Inflammatory macrophage (primary cell): ENCODE measurements at regions not wholly inside any gene's neighbourhood (a gene's known extent, or its start where the extent isn't known, plus 50 kb on each side); places are given as distances from the start of the nearest gene placed in this dataset.
"Not testable (repeated sequence)": the region's sequence is repeated elsewhere in the genome, so short reads cannot be mapped to it uniquely, and the experiment has no call there.

Source experiments
- DNase-seq, 2 donors: peaks; one replicate each; pipeline ENCODE4 v3.0.0-alpha.2; 2020 to 2022

DNA sequence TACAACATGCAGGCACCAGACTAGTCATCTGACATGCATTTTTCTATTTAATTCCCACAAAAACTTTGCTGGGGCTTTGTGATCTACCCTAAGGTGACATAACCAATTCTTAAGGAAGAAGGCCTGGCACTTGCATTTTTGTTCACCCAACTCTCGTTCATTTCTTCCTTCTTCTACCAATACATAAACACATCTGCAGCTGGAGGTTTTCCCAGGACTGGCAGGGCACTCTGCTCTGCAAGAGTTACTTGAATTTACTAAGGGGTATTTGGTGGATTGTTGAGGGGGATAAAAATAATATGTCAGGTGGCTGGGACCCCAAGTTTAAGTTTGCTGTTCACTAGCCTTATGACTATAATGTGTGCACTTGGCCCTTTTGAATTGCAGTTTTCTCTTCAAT, 111.4 kb upstream of the TRIB2 start:
- DNase-seq, result no peak

- no peak for DNase-seq
These were observed 110.8 kb upstream of the TRIB2 start for GRCh38 chr2:12605936-12606335.

DNA sequence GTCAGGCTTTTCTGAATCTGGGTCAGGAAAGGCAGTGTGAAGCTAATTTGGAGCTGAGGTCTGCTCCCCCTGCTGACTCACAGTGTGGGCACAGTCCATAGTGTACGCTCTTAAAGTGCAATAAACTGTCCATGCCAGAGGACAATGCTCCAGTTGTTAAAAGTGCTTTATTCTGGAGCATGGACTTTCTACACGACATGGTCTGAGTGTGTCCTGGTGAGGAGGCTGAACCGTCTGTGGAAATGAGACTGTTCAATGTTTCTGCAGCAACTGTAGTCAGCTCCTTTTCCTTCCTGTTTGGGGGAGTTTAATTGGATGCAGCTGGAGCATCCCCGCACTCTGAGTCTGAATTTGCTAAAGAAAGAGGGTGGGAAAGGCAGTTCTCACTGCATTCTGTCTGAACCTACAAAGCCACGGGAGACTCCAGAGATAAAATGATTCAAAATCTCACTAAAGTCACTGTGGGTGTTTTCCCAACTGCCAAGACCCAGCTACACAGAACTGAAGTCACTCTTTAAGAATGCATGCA, 110.2 kb upstream of the TRIB2 start:
- no peak for DNase-seq

GRCh38 chr2:12607971-12608370, 108.8 kb upstream of the TRIB2 start:
- no peak for DNase-seq

DNA sequence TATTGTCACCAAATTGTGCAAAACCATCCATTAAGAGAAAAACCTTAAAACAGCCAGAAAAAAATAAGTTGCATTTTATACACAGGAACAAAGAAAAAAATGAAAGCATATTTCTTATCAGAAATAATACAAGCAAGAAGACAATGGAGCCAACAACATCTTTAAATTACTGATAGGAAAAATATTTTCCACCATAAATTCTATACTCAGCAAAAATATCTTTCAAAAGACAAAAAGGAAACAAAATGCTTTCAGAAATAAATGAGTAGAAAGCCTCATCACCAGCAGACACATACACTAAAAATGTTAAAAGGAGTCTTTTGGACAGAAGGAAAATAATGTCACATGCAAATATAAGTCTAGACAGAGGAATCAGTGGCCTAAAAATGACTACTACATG, 106.4 kb upstream of the TRIB2 start:
- DNase-seq, result no peak

GRCh38 chr2:12612168-12612567, 104.6 kb upstream of the TRIB2 start:
- no peak for DNase-seq

DNA sequence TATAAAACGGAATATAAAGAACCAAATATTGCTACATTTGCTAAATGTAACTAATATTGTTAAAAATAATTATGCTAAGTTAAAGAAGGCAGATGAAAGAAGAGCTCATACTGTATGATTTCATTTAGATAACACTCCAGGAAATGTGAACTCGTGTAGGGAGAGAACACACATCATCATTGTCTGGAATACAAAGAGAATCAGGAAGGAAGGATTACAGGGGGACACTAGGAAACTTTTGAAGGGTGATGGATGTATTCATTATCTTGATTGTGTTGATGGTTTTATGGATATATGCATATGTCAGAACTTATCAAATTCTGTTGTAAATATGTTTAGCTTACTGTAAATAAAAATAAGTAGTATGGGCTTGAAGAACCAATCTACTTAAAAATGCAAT, 104.1 kb upstream of the TRIB2 start:
- no peak for DNase-seq

GRCh38 chr2:12613137-12613835, 103.5 kb upstream of the TRIB2 start:
- no peak for DNase-seq

DNA sequence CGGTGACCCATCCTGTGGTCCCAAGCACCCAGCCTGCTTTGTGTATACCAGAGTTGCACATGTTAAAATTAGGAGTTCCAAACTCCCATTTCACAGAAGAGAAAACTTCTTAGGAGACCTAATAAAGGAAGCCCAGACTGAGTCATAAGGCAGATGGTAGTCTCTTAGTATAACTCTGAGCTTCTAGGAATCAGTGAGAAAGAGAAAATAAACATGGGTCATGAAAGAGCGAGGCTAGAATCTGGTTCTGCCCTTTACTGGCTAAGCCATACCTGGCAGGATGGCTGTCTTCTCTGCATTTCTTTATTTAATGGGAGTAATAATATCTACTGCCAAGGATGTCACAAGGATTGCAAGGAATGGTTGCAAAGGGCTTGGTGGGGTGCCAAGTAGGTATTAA, 101.2 kb upstream of the TRIB2 start:
- no peak for DNase-seq

GRCh38 chr2:12616456-12617156, 100.1 kb upstream of the TRIB2 start:
- DNase-seq, result peak; percentile 82 to 89

- peak in 1 of 2 donors; percentile 19 for DNase-seq
These were observed 99.4 kb upstream of the TRIB2 start for GRCh38 chr2:12617366-12617765.

- DNase-seq, result no peak
These were observed 98.9 kb upstream of the TRIB2 start for GRCh38 chr2:12617853-12618252.

GRCh38 chr2:12618576-12618975, 98.2 kb upstream of the TRIB2 start:
- DNase-seq, result peak in 1 of 2 donors; percentile 39

DNA sequence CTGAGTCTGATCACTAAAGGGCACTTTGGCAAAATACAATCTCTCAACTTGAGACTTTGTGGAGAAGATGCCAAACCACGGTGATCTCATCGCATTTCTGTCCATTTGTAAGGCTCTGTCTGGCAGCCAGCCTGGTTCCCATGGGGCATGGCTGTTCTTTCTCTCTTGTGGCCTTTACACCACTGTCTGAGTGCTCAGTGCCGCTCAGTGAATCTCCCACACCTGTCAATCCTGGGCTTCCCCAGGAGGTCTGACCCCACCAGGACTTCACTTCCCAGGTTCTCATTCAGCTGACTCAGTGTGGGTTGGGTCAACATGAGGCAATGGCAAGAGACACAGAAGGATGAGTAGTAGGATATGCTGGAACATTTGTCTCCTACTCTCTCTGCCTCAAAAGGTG, 96.8 kb upstream of the TRIB2 start:
- no peak for DNase-seq

DNA sequence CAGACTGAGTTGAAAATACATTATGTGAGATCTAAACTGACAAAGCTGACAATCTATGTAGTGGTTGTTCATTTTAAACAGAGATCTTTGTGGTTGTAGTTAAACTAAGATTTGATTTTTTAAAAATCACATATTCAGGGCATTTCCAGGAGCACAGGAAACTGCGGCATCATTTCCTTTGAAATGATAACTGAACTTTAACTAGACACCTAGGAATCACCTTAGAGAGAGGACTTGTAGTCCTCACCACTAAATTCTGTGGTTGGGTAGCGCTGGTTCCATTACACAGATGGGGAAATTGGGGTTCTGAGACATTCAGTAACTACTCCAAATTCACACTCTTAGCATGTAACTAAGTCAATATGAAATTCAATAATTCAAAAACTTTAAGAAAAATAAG, 96.0 kb upstream of the TRIB2 start:
- no peak for DNase-seq

DNA sequence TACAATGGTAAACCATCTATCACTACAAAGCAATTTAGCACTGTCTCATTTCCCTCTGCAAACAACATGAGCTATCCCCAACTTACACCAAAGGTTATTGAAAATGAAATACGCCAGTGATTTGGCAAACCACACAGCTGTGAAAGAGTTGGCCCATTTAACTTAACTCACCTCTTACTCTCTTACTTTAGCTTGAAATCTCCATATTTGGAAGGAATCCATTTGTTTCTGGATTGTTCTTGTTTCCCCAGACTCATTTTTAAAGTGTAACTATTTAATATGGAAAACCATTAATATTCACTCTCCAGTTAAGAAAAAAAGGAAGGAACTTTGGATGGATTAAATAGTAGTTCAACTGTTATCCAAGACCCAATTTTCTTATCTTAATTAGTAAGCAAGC, 93.7 kb upstream of the TRIB2 start:
- DNase-seq, result no peak

DNA sequence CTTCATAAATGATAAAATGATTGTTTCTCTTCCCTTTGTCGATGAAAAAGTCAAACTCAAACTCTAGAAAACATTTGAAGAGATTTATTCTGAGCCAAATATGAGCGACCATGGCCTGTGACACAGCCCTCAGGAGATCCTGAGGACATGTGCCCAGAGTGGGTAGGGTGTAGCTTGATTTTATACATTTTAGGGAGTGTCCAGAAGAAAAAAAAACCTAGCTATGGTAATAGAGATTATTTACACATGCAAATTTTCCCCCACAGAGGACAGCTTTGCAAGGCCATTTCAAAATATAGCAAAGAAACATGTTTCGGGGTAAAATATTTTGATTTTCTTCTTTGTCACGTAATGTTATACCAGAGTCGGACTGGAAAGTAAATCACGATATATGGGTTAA, 92.4 kb upstream of the TRIB2 start:
- no peak for DNase-seq

- no peak for DNase-seq
These were observed 91.7 kb upstream of the TRIB2 start for GRCh38 chr2:12624905-12625598.

DNA sequence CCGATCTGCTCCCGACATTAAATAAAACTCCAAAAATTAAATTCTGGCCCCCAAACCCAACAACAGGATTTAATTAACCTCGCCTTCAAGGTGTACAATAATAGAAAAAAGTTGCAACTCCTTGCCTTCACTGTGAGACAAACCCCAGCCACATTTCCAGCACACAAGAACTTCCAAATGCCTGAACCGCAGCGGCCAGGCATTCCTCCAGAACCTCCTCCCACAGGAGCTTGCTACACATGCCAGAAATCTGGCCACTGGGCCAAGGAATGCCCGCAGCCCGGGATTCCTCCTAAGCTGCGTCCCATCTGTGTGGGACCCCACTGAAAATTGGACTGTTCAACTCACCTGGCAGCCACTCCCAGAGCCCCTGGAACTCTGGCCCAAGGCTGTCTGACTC, 88.2 kb upstream of the TRIB2 start:
- not testable (repeated sequence) for DNase-seq

- no peak for DNase-seq
These were observed 79.7 kb upstream of the TRIB2 start for GRCh38 chr2:12636837-12637581.

GRCh38 chr2:12637754-12638153, 79.0 kb upstream of the TRIB2 start:
- no peak for DNase-seq

DNA sequence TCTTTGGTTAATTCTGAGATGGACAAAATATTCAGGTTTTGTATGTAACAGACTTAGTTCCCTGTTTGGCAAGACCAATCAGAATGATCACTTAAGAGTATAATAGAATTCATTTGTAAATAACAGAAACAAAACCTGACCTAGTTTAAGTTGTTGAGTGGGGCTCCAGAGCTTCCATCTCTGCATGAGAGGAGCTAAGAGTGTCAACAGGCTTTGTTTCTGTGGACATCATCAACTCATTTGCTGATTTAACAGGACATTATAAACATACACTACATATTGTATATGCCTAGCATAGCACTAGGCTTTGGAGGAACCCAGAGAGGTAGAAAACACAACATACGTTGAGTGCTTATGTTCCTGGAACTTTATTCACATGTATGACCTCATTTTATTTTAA, 75.3 kb upstream of the TRIB2 start:
- no peak for DNase-seq

GRCh38 chr2:12642332-12642731, 74.4 kb upstream of the TRIB2 start:
- DNase-seq, result no peak
